Mesenchymal stem cell (in vitro differentiated cells and primary cell): ENCODE measurements at regions not wholly inside any gene's neighbourhood (a gene's known extent, or its start where the extent isn't known, plus 50 kb on each side); places are given as distances from the start of the nearest gene placed in this dataset.

Source experiments
- DNase-seq: peaks from one replicate; pipeline ENCODE4 v3.0.0-alpha.2; 2013
- H2AFZ ChIP-seq: one replicate; pipeline ENCODE4 v1.6.1; 2013; ENCODE audit warnings: low read depth, mild to moderate bottlenecking, control low read depth, inconsistent platforms, low read length, moderate library complexity
- H2AK5ac ChIP-seq: 2 replicates; pipeline ENCODE4 v1.6.1; 2013; ENCODE audit warnings: low read length, moderate library complexity, mild to moderate bottlenecking, inconsistent platforms; ENCODE audit not compliant: severe bottlenecking
- H2BK120ac ChIP-seq: one replicate; pipeline ENCODE4 v1.6.1; 2013; ENCODE audit warnings: low read depth, mild to moderate bottlenecking, inconsistent platforms, low read length, moderate library complexity
- H2BK12ac ChIP-seq, 2 experiments: one replicate each; pipeline ENCODE4 v1.6.1; 2013; ENCODE audit warnings: inconsistent platforms in 2 of 2, low read length in 2 of 2, mild to moderate bottlenecking in 2 of 2, moderate library complexity in 2 of 2, control low read depth in 1 of 2
- H2BK15ac ChIP-seq: one replicate; pipeline ENCODE4 v1.6.1; 2013; ENCODE audit warnings: mild to moderate bottlenecking, low read depth, inconsistent platforms; ENCODE audit not compliant: poor library complexity, severe bottlenecking
- H2BK5ac ChIP-seq: 2 replicates; pipeline ENCODE4 v1.6.1; 2013; ENCODE audit warnings: low read depth, mild to moderate bottlenecking, low read length, control low read depth, inconsistent platforms; ENCODE audit not compliant: poor library complexity, severe bottlenecking
- H3K14ac ChIP-seq, 2 experiments: one replicate each; pipeline ENCODE4 v1.6.1; 2013; ENCODE audit warnings: inconsistent platforms in 2 of 2, low read length in 2 of 2, control low read depth in 1 of 2, mild to moderate bottlenecking in 1 of 2, moderate library complexity in 1 of 2
- H3K18ac ChIP-seq, 2 experiments: one replicate each; pipeline ENCODE4 v1.6.1; 2013; ENCODE audit warnings: inconsistent platforms in 2 of 2, low read length in 2 of 2, control low read depth in 1 of 2, low read depth in 1 of 2, mild to moderate bottlenecking in 1 of 2
- H3K23ac ChIP-seq, 2 experiments: one replicate each; pipeline ENCODE4 v1.6.1; 2013; ENCODE audit warnings: inconsistent platforms in 2 of 2, low read length in 2 of 2, mild to moderate bottlenecking in 2 of 2, moderate library complexity in 2 of 2, control low read depth in 1 of 2
- H3K27ac ChIP-seq: 2 replicates; pipeline ENCODE4 v1.5.1; 2013; ENCODE audit warnings: mild to moderate bottlenecking, moderate library complexity, low read length, control low read depth, inconsistent platforms; ENCODE audit not compliant: poor library complexity, severe bottlenecking
- H3K27me3 ChIP-seq, 2 experiments: 2 replicates each; pipeline versions ENCODE4 v1.6.1 to v1.7.0; 2013; ENCODE audit warnings: low read length in 2 of 2, mild to moderate bottlenecking in 2 of 2, moderate library complexity in 2 of 2, control low read depth in 1 of 2, inconsistent platforms in 1 of 2; ENCODE audit not compliant: control insufficient read depth in 1 of 2, insufficient read depth in 1 of 2
- H3K36me3 ChIP-seq, 2 experiments: 2 replicates each; pipeline versions ENCODE4 v1.6.1 to v1.7.0; 2013; ENCODE audit warnings: low read length in 2 of 2, control low read depth in 1 of 2, inconsistent platforms in 1 of 2, low read depth in 1 of 2, mild to moderate bottlenecking in 1 of 2; ENCODE audit not compliant: insufficient read depth in 2 of 2, control insufficient read depth in 1 of 2
- H3K4ac ChIP-seq, 2 experiments: one replicate each; pipeline ENCODE4 v1.6.1; 2013; ENCODE audit warnings: inconsistent platforms in 2 of 2, low read length in 2 of 2, mild to moderate bottlenecking in 2 of 2, moderate library complexity in 2 of 2, control low read depth in 1 of 2, low read depth in 1 of 2
- H3K4me1 ChIP-seq: 2 replicates; pipeline ENCODE4 v1.6.1; 2013; ENCODE audit warnings: low read depth, low read length, control low read depth; ENCODE audit not compliant: control insufficient read depth, insufficient read depth
- H3K4me2 ChIP-seq: 2 replicates; pipeline ENCODE4 v1.6.1; 2013; ENCODE audit warnings: low read length, mild to moderate bottlenecking, inconsistent platforms; ENCODE audit not compliant: poor library complexity, severe bottlenecking
- H3K4me3 ChIP-seq, 2 experiments: 2 replicates each; pipeline versions ENCODE4 v1.5.1 to v1.7.0; 2013; ENCODE audit warnings: low read length in 2 of 2, mild to moderate bottlenecking in 2 of 2, control low read depth in 1 of 2, low read depth in 1 of 2; ENCODE audit not compliant: insufficient read depth in 1 of 2
- H3K79me1 ChIP-seq: replicated peaks from 2 replicates; pipeline ENCODE4 v1.6.1; 2013; ENCODE audit warnings: mild to moderate bottlenecking, control low read depth, low read length, inconsistent platforms; ENCODE audit not compliant: poor library complexity, severe bottlenecking
- H3K9ac ChIP-seq: 2 replicates; pipeline ENCODE4 v1.7.0; 2013; ENCODE audit warnings: mild to moderate bottlenecking, low read length, moderate library complexity
- H3K9me3 ChIP-seq: 2 replicates; pipeline ENCODE4 v1.7.0; 2013; ENCODE audit warnings: mild to moderate bottlenecking, low read length; ENCODE audit not compliant: control insufficient read depth
- H4K8ac ChIP-seq: one replicate; pipeline ENCODE4 v1.6.1; 2013; ENCODE audit warnings: inconsistent platforms, mild to moderate bottlenecking, low read length, moderate library complexity
- H4K91ac ChIP-seq: one replicate; pipeline ENCODE4 v1.6.1; 2013; ENCODE audit warnings: mild to moderate bottlenecking, low read length, inconsistent platforms
- WGBS: methylation state at CpG from one replicate; pipeline ENCODE4 v1.1.7; 2013; ENCODE audit warnings: mixed read lengths; 5-methylcytosine and 5-hydroxymethylcytosine counted together

- Histone ChIP-seq H3K36me3 (no peaks in the 10 kb centered on the region), H3K79me1 (no peaks in the 10 kb centered on the region), H3K18ac (peak overlapping the region; percentile 4 to 16), H3K23ac (no peak overlapping the region), H3K4me1 (peaks cover 24% of the 10 kb centered on the region), H2BK15ac (peak overlapping the region; percentile 44), H3K4ac (peak overlapping the region in 1 of 2 experiments; percentile 20), H3K14ac (no peak overlapping the region), H2BK5ac (no peak overlapping the region), H2BK12ac (peak overlapping the region in 1 of 2 experiments; percentile 19), H3K27me3 (no peaks in the 10 kb centered on the region), H3K4me2 (no peak overlapping the region), H3K27ac (peak overlapping the region; percentile 12), H3K9me3 (peaks cover under 1% of the 10 kb centered on the region), H4K91ac (peak overlapping the region; percentile 70), H2AFZ (no peak overlapping the region), H3K9ac (no peak overlapping the region), H4K8ac (no peak overlapping the region), H3K4me3 (no peak overlapping the region), H2AK5ac (peak overlapping the region; percentile 67), H2BK120ac (peak overlapping the region; percentile 11)
- WGBS, result 58% methylated on average over 2 of the region's 2 CpGs
- DNase-seq, result no peak
These were observed 188.9 kb downstream of the CXCL12 start for GRCh38 chr10:44196008-44196320.

- H2BK5ac ChIP-seq, result no peak overlapping the region
- peak overlapping the region; percentile 70 for H4K91ac ChIP-seq
- peak overlapping the region; percentile 30 for H3K9ac ChIP-seq
- no peak overlapping the region for H4K8ac ChIP-seq
- DNase-seq, result peak; percentile 86
- peaks cover 6% of the 10 kb centered on the region for H3K9me3 ChIP-seq
- peak overlapping the region in 1 of 2 experiments; percentile 16 for H3K18ac ChIP-seq
- peaks cover 24% of the 10 kb centered on the region for H3K4me1 ChIP-seq
- peak overlapping the region; percentile 67 for H2AK5ac ChIP-seq
- no peak overlapping the region for H2AFZ ChIP-seq
- peak overlapping the region in 1 of 2 experiments; percentile 20 for H3K4ac ChIP-seq
- H3K23ac ChIP-seq, result no peak overlapping the region
- no peak overlapping the region for H2BK15ac ChIP-seq
- no peaks in the 10 kb centered on the region for H3K27me3 ChIP-seq
- peak overlapping the region in 1 of 2 experiments; percentile 19 for H2BK12ac ChIP-seq
- peak overlapping the region; percentile 5 for H2BK120ac ChIP-seq
- no peaks in the 10 kb centered on the region for H3K36me3 ChIP-seq
- WGBS, result 42% methylated on average over 8 of the region's 9 CpGs
- peak overlapping the region; percentile 73 for H3K27ac ChIP-seq
- no peak overlapping the region for H3K14ac ChIP-seq
- no peak overlapping the region for H3K4me2 ChIP-seq
- H3K4me3 ChIP-seq, result no peak overlapping the region
- H3K79me1 ChIP-seq, result no peaks in the 10 kb centered on the region
These were observed 189.5 kb downstream of the CXCL12 start for GRCh38 chr10:44195112-44196007.

- H3K27ac ChIP-seq, result no peak overlapping the region
- H3K23ac ChIP-seq, result no peak overlapping the region
- no peak overlapping the region for H3K9ac ChIP-seq
- peak overlapping the region in 1 of 2 experiments; percentile 51 for H3K18ac ChIP-seq
- H3K4me2 ChIP-seq, result no peak overlapping the region
- no peaks in the 10 kb centered on the region for H3K36me3 ChIP-seq
- H3K4me3 ChIP-seq, result no peak overlapping the region
- H2AFZ ChIP-seq, result no peak overlapping the region
- H2BK15ac ChIP-seq, result no peak overlapping the region
- H3K4ac ChIP-seq, result no peak overlapping the region
- WGBS, result 85% methylated on average over 2 of the region's 2 CpGs
- no peak overlapping the region for H4K8ac ChIP-seq
- no peaks in the 10 kb centered on the region for H3K79me1 ChIP-seq
- peaks cover 24% of the 10 kb centered on the region for H3K4me1 ChIP-seq
- H3K27me3 ChIP-seq, result no peaks in the 10 kb centered on the region
- no peak overlapping the region for H2BK120ac ChIP-seq
- H2AK5ac ChIP-seq, result peak overlapping the region; percentile 19
- peak overlapping the region in 1 of 2 experiments; percentile 58 for H2BK12ac ChIP-seq
- peak; percentile 5 for DNase-seq
- no peak overlapping the region for H3K14ac ChIP-seq
- H3K9me3 ChIP-seq, result peaks cover 6% of the 10 kb centered on the region
- H4K91ac ChIP-seq, result no peak overlapping the region
- no peak overlapping the region for H2BK5ac ChIP-seq
These were observed 190.5 kb downstream of the CXCL12 start for GRCh38 chr10:44194435-44194834.

GRCh38 chr10:44193567-44194220, 191.2 kb downstream of the CXCL12 start:
- Histone ChIP-seq H2AK5ac (no peak overlapping the region), H2BK120ac (no peak overlapping the region), H3K27me3 (no peaks in the 10 kb centered on the region), H3K27ac (no peak overlapping the region), H3K9ac (no peak overlapping the region), H3K23ac (no peak overlapping the region), H3K36me3 (no peaks in the 10 kb centered on the region), H4K8ac (no peak overlapping the region), H2AFZ (no peak overlapping the region), H3K4ac (no peak overlapping the region), H3K79me1 (no peaks in the 10 kb centered on the region), H3K4me1 (peaks cover 22% of the 10 kb centered on the region), H3K9me3 (peaks cover 6% of the 10 kb centered on the region), H3K18ac (peak overlapping the region in 1 of 2 experiments; percentile 1), H3K4me3 (no peak overlapping the region), H3K14ac (no peak overlapping the region), H3K4me2 (no peak overlapping the region), H2BK15ac (no peak overlapping the region), H2BK12ac (peak overlapping the region; percentile 11 to 40), H4K91ac (peak overlapping the region; percentile 61), H2BK5ac (no peak overlapping the region)
- WGBS, result 85% methylated on average over 5 of the region's 5 CpGs
- DNase-seq, result no peak
